ENCODE measurements at regions not wholly inside any gene's neighbourhood (a gene's known extent, or its start where the extent isn't known, plus 50 kb on each side); places are given as distances from the start of the nearest gene placed in this dataset.
"Not testable (repeated sequence)": the region's sequence is repeated elsewhere in the genome, so short reads cannot be mapped to it uniquely, and the experiment has no call there.

- TF ChIP-seq CTCF (IDR thresholded peaks at IDR 0.05), result no peak
- H3K27ac ChIP-seq, result no peak overlapping the region
- H3K4me3 ChIP-seq, result peak overlapping the region; percentile 8
- DNase-seq (ENCODE audit: low spot score), result no peak
These were observed 107.6 kb downstream of the ATXN3L start for GRCh38 chrX:13212191-13212651.

DNA sequence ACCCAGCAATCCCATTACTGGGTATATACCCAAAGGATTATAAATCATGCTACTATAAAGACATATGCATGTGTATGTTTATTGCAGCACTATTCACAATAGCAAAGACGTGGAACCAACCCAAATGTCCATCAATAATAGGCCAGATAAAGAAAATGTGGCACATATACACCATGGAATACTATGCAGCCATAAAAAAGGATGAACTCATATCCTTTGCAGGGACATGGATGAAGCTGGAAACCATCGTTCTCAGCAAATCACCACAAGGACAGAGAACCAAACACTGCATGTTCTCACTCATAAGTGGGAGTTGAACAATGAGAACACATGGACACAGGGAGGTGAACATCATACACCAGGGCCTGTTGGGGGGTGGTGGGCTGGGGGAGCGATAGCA lies 109.7 kb downstream of the ATXN3L start:
- not testable (repeated sequence) for H3K27ac ChIP-seq; DNase-seq (ENCODE audit: low spot score); H3K4me3 ChIP-seq

DNA sequence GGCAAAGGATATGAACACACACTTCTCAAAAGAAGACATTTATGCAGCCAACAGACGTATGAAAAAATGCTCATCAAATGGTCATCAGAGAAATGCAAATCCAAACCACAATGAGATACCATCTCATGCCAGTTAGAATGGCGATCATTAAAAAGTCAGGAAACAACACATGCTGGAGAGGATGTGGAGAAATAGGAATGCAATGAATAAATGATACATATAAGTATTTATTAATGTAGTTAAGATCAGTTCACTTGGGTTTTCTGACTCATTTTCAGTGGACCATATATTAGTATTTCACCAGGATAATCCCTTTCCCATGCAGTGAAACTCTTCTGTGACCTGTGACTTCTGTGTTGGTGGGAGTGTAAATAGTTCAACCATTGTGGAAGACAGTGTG lies 110.1 kb downstream of the ATXN3L start:
- H3K27ac ChIP-seq; DNase-seq (ENCODE audit: low spot score); H3K4me3 ChIP-seq: not testable (repeated sequence)

DNA sequence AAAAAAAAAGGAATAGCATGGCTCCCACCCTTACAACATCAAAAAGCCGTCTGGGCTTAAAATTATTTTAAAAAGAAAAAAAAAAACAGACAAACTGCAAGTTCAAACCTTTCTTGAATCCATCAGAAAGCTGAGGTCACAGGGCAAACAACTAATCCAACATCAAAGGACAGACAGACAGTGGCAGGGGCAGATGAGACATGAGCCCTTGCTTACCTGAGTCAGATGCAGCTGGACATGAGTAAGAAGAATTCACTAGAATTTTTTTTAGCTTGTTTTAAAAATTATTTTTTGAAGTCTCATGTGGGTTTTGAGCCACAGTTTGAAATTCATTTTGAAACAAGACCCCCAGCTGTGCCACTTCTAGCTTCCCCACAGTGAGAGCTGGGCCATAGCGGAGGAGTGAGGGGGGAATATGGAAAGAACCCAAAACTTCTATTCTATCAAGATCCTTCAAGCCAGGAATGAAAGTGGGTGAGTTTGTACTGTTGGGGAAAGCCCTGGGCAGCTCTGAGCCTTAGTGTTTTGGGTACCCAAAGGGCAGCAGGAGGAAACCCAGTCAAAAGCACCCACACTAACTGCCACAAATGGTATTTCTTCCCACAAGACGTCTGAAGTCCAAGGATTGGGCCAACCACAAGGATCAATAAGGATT lies 111.4 kb downstream of the ATXN3L start:
- TF ChIP-seq CTCF (IDR thresholded peaks at IDR 0.05), result no peak

DNA sequence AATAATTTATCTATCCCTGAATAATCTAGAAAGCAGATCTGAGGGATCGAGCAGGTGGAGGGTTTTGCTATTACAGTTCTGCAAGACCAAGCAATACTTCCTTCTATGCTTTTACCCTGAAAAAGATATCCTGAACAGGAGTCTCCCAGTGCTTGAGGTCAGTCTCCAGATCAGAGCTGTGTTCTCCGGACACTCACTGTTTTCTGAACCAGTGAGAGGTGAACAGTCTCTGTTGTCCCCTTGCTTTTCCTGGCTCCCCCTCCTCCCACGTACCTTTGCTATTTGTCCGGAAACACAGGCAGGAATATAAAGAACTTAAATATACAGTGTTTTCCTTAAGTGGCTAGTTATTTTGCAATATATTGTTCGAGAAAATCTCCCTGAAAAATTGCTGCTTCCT lies 116.6 kb downstream of the ATXN3L start:
- no peak for DNase-seq (ENCODE audit: low spot score)
- no peak overlapping the region for H3K4me3 ChIP-seq
- TF ChIP-seq CTCF (IDR thresholded peaks at IDR 0.05), result no peak
- H3K27ac ChIP-seq, result no peak overlapping the region

More for the DNA sequence above, 111.4 kb downstream of the ATXN3L start:
- no peak overlapping the region for H3K27ac ChIP-seq
- no peak overlapping the region for H3K4me3 ChIP-seq
- DNase-seq (ENCODE audit: low spot score), result no peak

DNA sequence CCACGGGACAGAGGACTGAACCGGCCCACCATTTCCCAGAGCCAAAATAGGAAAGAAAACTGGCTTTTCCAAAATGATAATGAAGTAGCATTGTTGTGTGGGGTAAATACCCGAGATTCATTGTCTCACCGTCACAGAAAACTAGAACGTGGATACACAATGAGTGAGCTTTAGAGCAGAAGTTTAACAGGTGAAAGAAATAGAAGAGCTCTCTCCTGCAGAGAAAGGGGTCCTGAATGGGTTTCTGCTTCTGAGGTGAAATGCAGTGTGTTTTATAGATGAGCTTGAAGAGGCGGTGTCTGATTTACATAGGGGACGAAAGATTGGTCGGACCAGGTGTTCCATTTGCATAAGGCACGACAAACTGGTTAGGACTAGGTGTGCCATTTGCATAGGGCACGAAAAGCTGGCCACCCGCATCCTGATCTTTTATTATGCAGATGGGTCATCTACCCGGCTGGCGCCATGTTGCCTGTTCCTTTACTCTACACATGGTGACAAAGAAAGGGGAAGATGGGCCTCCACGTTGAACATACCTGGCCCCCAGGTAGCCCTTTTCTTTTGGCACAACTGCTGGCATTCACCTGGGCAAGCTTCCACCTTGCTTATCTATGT lies 118.1 kb downstream of the ATXN3L start:
- no peak for DNase-seq (ENCODE audit: low spot score)
- Histone ChIP-seq H3K27ac (no peak overlapping the region), H3K4me3 (no peak overlapping the region)
- no peak for TF ChIP-seq CTCF (IDR thresholded peaks at IDR 0.05)

DNA sequence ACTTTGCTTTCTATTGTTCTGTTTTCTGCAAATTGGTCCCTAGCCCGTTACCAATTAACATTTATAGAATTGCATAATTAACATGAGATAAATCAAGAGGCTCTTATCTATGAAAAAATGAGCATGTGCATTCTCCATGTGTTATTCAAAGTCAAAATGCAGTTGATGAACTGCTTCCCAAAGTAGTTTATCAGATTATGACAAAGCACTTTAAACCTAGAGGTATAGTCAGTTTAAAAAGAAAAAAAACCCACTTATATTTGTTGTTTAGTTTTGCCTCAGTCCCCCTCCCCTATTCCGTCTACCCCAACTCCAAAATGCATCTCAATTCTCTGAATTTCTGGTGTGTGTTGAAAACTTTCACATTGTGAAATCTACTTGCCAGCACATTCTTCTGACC lies 119.5 kb downstream of the ATXN3L start:
- Histone ChIP-seq H3K4me3 (no peak overlapping the region), H3K27ac (no peak overlapping the region)
- DNase-seq (ENCODE audit: low spot score), result no peak
- no peak for TF ChIP-seq CTCF (IDR thresholded peaks at IDR 0.05)

DNA sequence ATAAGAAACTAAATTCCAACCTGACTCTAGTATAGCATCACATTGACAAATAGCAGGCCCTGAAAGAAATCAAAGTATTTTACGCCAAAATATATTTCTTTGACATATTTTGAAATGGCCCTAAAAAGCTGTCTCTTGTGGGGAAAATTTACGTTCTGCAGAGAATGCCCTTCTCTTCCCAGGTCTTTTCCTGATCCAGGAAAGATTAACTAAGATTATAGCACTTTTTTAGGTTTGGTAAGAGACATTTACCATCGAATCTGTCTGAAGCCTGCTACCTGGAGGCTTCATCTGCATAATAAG lies 121.1 kb downstream of the ATXN3L start:
- Histone ChIP-seq H3K4me3 (no peak overlapping the region), H3K27ac (no peak overlapping the region)
- no peak for TF ChIP-seq CTCF (IDR thresholded peaks at IDR 0.05)
- no peak for DNase-seq (ENCODE audit: low spot score)

Measured in coronary artery (tissue), 2 donors.